ENCODE measurements at regions not wholly inside any gene's neighbourhood (a gene's known extent, or its start where the extent isn't known, plus 50 kb on each side); places are given as distances from the start of the nearest gene placed in this dataset.

- no peaks in the 10 kb centered on the region for H3K36me3 Mint-ChIP-seq (ENCODE audit: low read depth)
- H3K4me1 Mint-ChIP-seq, result no peaks in the 10 kb centered on the region
- DNase-seq (no peak), ATAC-seq (no peak)
- intact Hi-C loops (cut with DNase I, micrococcal nuclease), result no loop called here
- ChIA-PET POLR2A (no interaction called here), CTCF (interaction anchor here (0.7 kb wide), 1 partner anchor 251 kb away, joined by 3 read pairs; no protein-coding TSS in a partner anchor)
- no peak overlapping the region for H3K4me3 Mint-ChIP-seq
- H3K27me3 Mint-ChIP-seq, result no peaks in the 10 kb centered on the region
- H3K27ac Mint-ChIP-seq, result no peak overlapping the region
- H3K9me3 Mint-ChIP-seq (ENCODE audit: low read depth), result no peaks in the 10 kb centered on the region
Measured at GRCh38 chr10:78907551-78908211, 161.1 kb upstream of the ZMIZ1 start.

GRCh38 chr10:78909221-78909620 is 159.5 kb upstream of the ZMIZ1 start:
- ChIA-PET POLR2A (no interaction called here), CTCF (interaction anchor here (0.6 kb wide), 1 partner anchor 565 kb away, joined by 4 read pairs; no protein-coding TSS in a partner anchor)
- no peaks in the 10 kb centered on the region for H3K36me3 Mint-ChIP-seq (ENCODE audit: low read depth)
- H3K27me3 Mint-ChIP-seq, result no peaks in the 10 kb centered on the region
- DNase-seq (no peak), ATAC-seq (no peak)
- H3K4me3 Mint-ChIP-seq, result no peak overlapping the region
- no peaks in the 10 kb centered on the region for H3K9me3 Mint-ChIP-seq (ENCODE audit: low read depth)
- H3K27ac Mint-ChIP-seq, result no peak overlapping the region
- intact Hi-C loops (cut with DNase I, micrococcal nuclease), result no loop called here
- no peaks in the 10 kb centered on the region for H3K4me1 Mint-ChIP-seq

DNA sequence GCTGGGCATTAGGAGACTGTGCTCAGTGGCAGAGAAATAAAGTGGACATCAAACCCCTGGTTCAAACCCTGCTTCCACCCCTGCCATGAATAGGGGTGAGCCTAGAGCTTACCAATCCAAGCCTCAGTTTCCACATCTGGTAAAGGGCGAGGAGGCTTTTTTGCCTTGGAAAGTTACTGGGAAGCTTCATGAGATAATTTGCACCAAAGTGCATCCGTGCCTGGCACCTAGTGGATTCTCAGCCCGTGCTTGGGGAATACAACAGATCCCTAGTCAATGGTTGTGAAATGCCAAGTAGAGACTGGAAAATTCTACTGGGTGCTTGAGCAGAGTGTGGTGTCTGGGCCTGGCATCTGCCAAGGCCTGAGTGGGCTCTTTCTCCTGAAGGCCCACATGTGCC is 158.7 kb upstream of the ZMIZ1 start:
- H3K4me1 Mint-ChIP-seq, result no peaks in the 10 kb centered on the region
- POLR2A ChIA-PET, result no interaction called here
- H3K27me3 Mint-ChIP-seq, result no peaks in the 10 kb centered on the region
- H3K4me3 Mint-ChIP-seq, result no peak overlapping the region
- no peak for DNase-seq
- no peaks in the 10 kb centered on the region for H3K9me3 Mint-ChIP-seq (ENCODE audit: low read depth)
- CTCF ChIA-PET, result interaction anchor here (0.8 kb wide), 1 partner anchor 38 kb away, joined by 3 read pairs; no protein-coding TSS in a partner anchor
- no peaks in the 10 kb centered on the region for H3K36me3 Mint-ChIP-seq (ENCODE audit: low read depth)
- intact Hi-C loops (cut with DNase I, micrococcal nuclease), result no loop called here
- ATAC-seq, result no peak
- no peak overlapping the region for H3K27ac Mint-ChIP-seq

GRCh38 chr10:78910476-78910875 is 158.3 kb upstream of the ZMIZ1 start:
- no peaks in the 10 kb centered on the region for H3K4me1 Mint-ChIP-seq
- DNase-seq (no peak), ATAC-seq (no peak)
- POLR2A ChIA-PET, result no interaction called here
- intact Hi-C loops (cut with DNase I, micrococcal nuclease), result no loop called here
- H3K36me3 Mint-ChIP-seq (ENCODE audit: low read depth), result no peaks in the 10 kb centered on the region
- no peak overlapping the region for H3K27ac Mint-ChIP-seq
- no peaks in the 10 kb centered on the region for H3K9me3 Mint-ChIP-seq (ENCODE audit: low read depth)
- no peaks in the 10 kb centered on the region for H3K27me3 Mint-ChIP-seq
- H3K4me3 Mint-ChIP-seq, result no peak overlapping the region
- CTCF ChIA-PET, result no interaction called here

DNA sequence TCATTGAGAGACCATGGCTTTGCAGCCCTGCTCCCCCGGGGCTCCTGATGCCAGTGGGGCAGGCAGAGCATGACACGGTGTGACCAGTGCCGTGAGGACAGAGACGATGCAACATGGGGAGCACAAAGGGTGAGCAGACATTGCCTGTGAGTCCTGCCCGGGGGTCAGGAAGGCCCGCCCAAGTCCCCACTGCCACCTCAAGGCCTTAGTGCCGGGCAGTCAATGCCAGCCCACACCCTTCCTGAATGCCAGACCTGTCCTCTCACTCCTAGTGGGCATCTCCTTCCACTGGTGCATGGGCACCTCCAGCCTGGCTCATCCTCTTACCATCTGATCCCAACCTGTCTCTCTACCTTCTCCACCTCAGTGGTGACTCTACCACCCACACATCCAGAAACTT is 157.9 kb upstream of the ZMIZ1 start:
- no peaks in the 10 kb centered on the region for H3K9me3 Mint-ChIP-seq (ENCODE audit: low read depth)
- ChIA-PET POLR2A (no interaction called here), CTCF (no interaction called here)
- no peaks in the 10 kb centered on the region for H3K36me3 Mint-ChIP-seq (ENCODE audit: low read depth)
- H3K4me1 Mint-ChIP-seq, result no peaks in the 10 kb centered on the region
- intact Hi-C loops (cut with DNase I, micrococcal nuclease), result no loop called here
- no peak for DNase-seq
- no peaks in the 10 kb centered on the region for H3K27me3 Mint-ChIP-seq
- no peak for ATAC-seq
- no peak overlapping the region for H3K27ac Mint-ChIP-seq
- no peak overlapping the region for H3K4me3 Mint-ChIP-seq

GRCh38 chr10:78911533-78912340 is 157.0 kb upstream of the ZMIZ1 start:
- ATAC-seq (no peak), DNase-seq (no peak)
- Mint-ChIP-seq H3K27ac (no peak overlapping the region), H3K36me3 (ENCODE audit: low read depth) (no peaks in the 10 kb centered on the region), H3K9me3 (ENCODE audit: low read depth) (no peaks in the 10 kb centered on the region), H3K4me1 (no peaks in the 10 kb centered on the region), H3K27me3 (no peaks in the 10 kb centered on the region), H3K4me3 (no peak overlapping the region)
- ChIA-PET POLR2A (no interaction called here), CTCF (no interaction called here)
- intact Hi-C loops (cut with DNase I, micrococcal nuclease), result no loop called here

DNA sequence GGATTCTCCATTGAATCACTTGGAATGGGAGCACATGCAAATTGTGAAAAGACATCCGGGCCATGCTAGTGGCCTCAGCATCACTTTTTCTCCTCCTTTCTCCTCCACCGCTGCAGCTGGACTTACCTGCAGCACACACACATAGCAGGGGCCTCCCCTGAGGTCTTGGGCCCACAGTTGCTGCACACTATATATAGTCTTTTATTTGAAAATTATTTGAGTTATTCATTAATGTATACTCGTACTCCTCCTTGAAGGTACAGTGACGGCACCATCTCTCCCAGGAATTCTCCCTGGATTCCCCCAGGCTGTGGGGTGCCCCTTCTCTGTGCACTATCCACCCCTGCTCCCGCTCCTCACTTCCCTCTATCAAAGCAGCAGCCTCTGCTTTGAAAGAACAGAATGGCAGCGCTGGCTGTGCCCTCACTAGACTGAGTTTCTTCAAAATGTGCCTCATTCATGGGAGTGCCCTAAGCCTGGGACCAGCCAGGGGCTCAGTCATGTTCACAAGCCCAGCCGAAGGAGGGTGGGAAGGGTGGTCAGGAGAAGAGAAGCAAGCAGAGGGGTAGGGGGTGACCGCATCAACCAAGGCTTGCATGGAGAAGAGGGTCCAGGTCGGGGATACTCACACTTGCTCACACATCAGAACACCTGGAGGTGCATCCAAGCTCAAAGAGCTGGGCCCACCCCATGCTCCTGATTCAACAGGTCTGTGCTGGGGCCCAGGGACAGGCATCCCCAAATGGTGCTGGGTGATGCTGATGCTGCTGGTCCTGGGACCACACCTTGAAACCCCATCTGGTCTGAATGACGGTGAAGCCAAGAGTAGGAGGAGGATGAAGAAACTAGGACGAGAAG is 156.2 kb upstream of the ZMIZ1 start:
- Mint-ChIP-seq H3K4me3 (no peak overlapping the region), H3K27me3 (no peaks in the 10 kb centered on the region), H3K36me3 (ENCODE audit: low read depth) (no peaks in the 10 kb centered on the region), H3K27ac (no peak overlapping the region), H3K9me3 (ENCODE audit: low read depth) (no peaks in the 10 kb centered on the region), H3K4me1 (no peaks in the 10 kb centered on the region)
- no peak for DNase-seq
- intact Hi-C loops (cut with DNase I, micrococcal nuclease), result no loop called here
- CTCF ChIA-PET, result interaction anchor here (0.6 to 0.7 kb wide), 2 partner anchors 14 to 551 kb away, joined by 3 read pairs; no protein-coding TSS in a partner anchor
- POLR2A ChIA-PET, result no interaction called here
- ATAC-seq, result no peak

DNA sequence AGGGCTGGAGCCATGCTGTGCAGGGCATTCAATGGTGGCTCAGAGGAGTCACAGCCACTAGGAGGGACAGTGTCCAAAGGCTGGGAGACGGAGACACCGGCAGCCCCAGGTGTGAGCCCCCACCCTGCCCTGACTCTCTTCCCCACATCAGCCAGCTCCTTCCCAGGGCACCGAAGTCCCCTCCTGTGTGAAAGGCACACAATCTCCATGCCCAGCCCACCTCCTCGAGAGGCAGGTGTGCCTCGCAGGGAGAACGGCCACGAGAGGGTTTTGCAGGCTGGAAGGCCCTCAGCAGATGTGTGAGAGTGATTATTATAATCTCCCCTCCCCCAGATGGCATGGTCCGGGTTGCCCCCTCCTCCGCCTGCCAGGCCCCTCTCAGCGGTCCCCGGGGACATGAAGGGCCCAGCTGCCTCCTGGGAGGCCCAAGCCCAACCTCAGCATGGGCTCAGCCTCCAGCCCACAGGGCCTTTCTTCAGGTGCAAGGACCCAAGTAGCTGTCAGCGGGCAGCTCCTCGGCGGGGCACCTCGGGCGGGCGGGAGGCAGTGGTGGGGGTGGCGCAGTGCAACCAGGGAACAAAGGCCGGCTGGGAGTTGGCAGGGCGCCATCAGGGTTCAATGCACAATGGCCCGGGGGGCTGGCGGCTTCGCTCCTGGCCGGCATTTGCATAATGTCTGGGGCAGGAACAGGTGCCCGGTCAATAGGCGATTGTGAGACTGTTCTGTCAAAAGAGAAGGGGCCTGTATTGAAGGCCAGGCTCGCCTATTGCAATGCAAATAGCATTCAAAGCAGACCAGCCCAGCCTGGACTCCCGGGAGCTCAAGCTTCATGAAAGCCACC is 155.3 kb upstream of the ZMIZ1 start:
- Mint-ChIP-seq H3K4me3 (no peak overlapping the region), H3K27me3 (no peaks in the 10 kb centered on the region), H3K36me3 (ENCODE audit: low read depth) (no peaks in the 10 kb centered on the region), H3K4me1 (no peaks in the 10 kb centered on the region), H3K9me3 (ENCODE audit: low read depth) (no peaks in the 10 kb centered on the region), H3K27ac (no peak overlapping the region)
- intact Hi-C loops (cut with DNase I, micrococcal nuclease), result no loop called here
- ATAC-seq, result no peak
- ChIA-PET CTCF (interaction anchor here (0.6 to 0.7 kb wide), 3 partner anchors 10 to 551 kb away, joined by 3 read pairs; no protein-coding TSS in a partner anchor), POLR2A (no interaction called here)
- DNase-seq, result no peak

DNA sequence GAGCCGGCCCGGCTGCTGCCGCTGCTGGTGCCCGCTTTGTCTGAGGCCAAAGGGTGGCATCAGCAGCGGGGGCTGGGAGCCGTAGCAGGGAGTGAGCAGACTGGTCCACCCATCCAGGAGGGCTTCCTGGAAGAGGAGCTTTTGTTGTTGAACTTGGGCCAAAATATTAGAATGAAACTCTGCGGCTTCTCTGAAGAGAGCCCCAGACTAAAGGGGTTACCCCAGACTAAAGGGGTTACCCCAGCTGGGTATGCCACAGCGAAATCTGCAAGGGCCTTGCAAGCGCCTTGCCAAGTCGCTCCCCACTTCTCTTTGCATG is 154.7 kb upstream of the ZMIZ1 start:
- Mint-ChIP-seq H3K9me3 (ENCODE audit: low read depth) (no peaks in the 10 kb centered on the region), H3K27me3 (no peaks in the 10 kb centered on the region), H3K27ac (no peak overlapping the region), H3K36me3 (ENCODE audit: low read depth) (no peaks in the 10 kb centered on the region), H3K4me1 (no peaks in the 10 kb centered on the region), H3K4me3 (no peak overlapping the region)
- CTCF ChIA-PET, result interaction anchor here (0.7 kb wide), 1 partner anchor 10 kb away, joined by 3 read pairs; no protein-coding TSS in a partner anchor
- POLR2A ChIA-PET, result no interaction called here
- intact Hi-C loops (cut with DNase I, micrococcal nuclease), result no loop called here
- ATAC-seq (no peak), DNase-seq (no peak)

DNA sequence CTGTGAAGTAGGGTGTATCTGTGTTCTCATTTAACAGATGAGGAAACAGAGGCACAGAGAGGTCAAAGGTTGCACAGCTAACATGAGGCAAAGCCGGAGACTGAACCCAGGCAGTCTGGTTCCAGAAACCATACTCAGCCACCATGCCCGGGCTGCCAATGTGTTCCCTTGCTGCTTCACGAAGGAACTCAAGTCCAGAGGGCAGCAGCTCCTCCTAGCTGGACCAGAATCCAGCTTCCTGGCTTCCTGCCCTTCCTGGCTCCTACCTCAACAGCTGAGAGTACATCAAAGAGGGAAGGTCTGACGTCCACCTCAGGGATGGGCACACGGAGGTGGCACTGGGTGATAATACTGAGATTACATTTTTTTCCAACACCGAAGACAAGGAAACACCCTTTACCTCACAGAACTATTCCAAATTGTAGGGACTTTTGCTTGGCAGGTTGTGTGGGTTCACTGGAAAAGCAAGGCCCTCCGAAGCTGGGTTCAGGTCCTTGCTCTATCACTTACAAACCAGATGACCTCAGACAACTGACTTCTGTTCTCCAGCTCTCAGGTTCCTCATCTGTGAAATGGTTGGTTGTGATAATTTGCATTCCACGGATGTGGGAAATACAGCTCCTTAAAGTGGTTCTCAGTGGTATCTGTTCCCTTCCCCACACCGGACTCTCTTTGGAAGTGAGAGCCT is 154.1 kb upstream of the ZMIZ1 start:
- H3K9me3 Mint-ChIP-seq (ENCODE audit: low read depth), result no peaks in the 10 kb centered on the region
- no peaks in the 10 kb centered on the region for H3K27me3 Mint-ChIP-seq
- no peak for DNase-seq
- intact Hi-C loops (cut with DNase I, micrococcal nuclease), result no loop called here
- no peaks in the 10 kb centered on the region for H3K4me1 Mint-ChIP-seq
- ChIA-PET CTCF (interaction anchor here (0.7 kb wide), 1 partner anchor 11 kb away, joined by 3 read pairs; no protein-coding TSS in a partner anchor), POLR2A (interaction anchor here (0.7 kb wide), 1 partner anchor 116 kb away, joined by 4 read pairs; no protein-coding TSS in a partner anchor)
- no peaks in the 10 kb centered on the region for H3K36me3 Mint-ChIP-seq (ENCODE audit: low read depth)
- no peak overlapping the region for H3K27ac Mint-ChIP-seq
- H3K4me3 Mint-ChIP-seq, result no peak overlapping the region
- no peak for ATAC-seq

DNA sequence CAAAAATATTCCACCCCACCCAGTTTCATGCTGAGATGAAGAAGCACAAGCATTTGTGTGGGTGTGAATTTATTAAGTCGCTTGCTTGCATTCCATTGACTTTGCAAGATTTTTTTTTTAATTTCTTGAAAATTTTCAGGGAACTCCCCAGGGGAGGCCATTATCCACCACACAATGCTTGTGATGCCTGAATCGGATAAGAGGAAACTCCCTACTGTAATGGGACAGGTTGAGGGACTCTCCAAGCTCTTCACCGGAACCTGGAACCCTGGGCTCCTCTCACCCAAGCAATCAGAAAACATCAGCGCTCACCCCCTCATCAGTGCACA is 153.6 kb upstream of the ZMIZ1 start:
- Mint-ChIP-seq H3K4me3 (no peak overlapping the region), H3K4me1 (no peaks in the 10 kb centered on the region), H3K36me3 (ENCODE audit: low read depth) (no peaks in the 10 kb centered on the region), H3K27ac (no peak overlapping the region), H3K27me3 (no peaks in the 10 kb centered on the region), H3K9me3 (ENCODE audit: low read depth) (no peaks in the 10 kb centered on the region)
- POLR2A ChIA-PET, result interaction anchor here (0.7 kb wide), 1 partner anchor 115 kb away, joined by 4 read pairs; no protein-coding TSS in a partner anchor
- CTCF ChIA-PET, result no interaction called here
- ATAC-seq, result no peak
- no peak for DNase-seq
- intact Hi-C loops (cut with DNase I, micrococcal nuclease), result no loop called here

Data from activated CD4-positive, alpha-beta T cell treated with anti-CD3 and anti-CD28 coated beads for 36 hours (primary cell).